Transverse colon (tissue), 4 donors: ENCODE measurements at regions not wholly inside any gene's neighbourhood (a gene's known extent, or its start where the extent isn't known, plus 50 kb on each side); places are given as distances from the start of the nearest gene placed in this dataset.

Experiments
- DNase-seq: peaks from one replicate; pipeline ENCODE4 v3.0.0-alpha.2; 2019
- H3K27ac ChIP-seq, 4 donors: fragments of 200-600 bp; sonication (generic); 2 replicates each; pipeline ENCODE4 v1.5.1; 2016 to 2018; ENCODE audit warnings: inconsistent platforms in 4 of 4
- H3K27me3 ChIP-seq: fragments of 200-600 bp; sonication (generic); 2 replicates; pipeline ENCODE4 v1.5.1; 2017; ENCODE audit warnings: inconsistent platforms
- H3K36me3 ChIP-seq, 4 donors: fragments of 200-600 bp; sonication (generic); 2 replicates each; pipeline ENCODE4 v1.5.1; 2017 to 2019; ENCODE audit warnings: inconsistent platforms in 4 of 4
- H3K4me1 ChIP-seq, 4 donors: fragments of 200-600 bp; sonication (generic); 2 replicates each; pipeline ENCODE4 v1.5.1; 2017 to 2020; ENCODE audit warnings: inconsistent platforms in 4 of 4
- H3K4me3 ChIP-seq, 4 donors: fragments of 200-600 bp; sonication (generic); 1 replicate in 1 of 4; 2 replicates in 3 of 4; pipeline versions ENCODE4 v1.5.1 to v1.6.1; 2017 to 2019; ENCODE audit warnings: inconsistent platforms in 4 of 4
- H3K9me3 ChIP-seq, 2 donors: fragments of 200-600 bp; sonication (generic); 2 replicates each; pipeline ENCODE4 v1.5.1; 2017 to 2019; ENCODE audit warnings: inconsistent platforms in 2 of 2
- EP300 ChIP-seq: sonication (generic); formaldehyde crosslinking; IDR thresholded peaks from one replicate; pipeline ENCODE4 v1.6.1; 2017; ENCODE audit warnings: antibody characterized with exemption, low read depth
- POLR2A ChIP-seq: fragments of 450-650 bp; IDR thresholded peaks from one replicate; pipeline ENCODE4 v1.6.1; 2016; ENCODE audit warnings: antibody characterized with exemption, mild to moderate bottlenecking, moderate library complexity
- POLR2AphosphoS5 ChIP-seq, 3 donors: sonication (generic); formaldehyde crosslinking; IDR thresholded peaks; one replicate each; pipeline ENCODE4 v1.6.1; 2016; ENCODE audit warnings: antibody characterized with exemption in 3 of 3
- WGBS, 2 donors: methylation state at CpG; one replicate each; pipeline ENCODE4 v1.1.5; 2018; ENCODE audit warnings: low coverage in 1 of 2; 5-methylcytosine and 5-hydroxymethylcytosine counted together
- in situ Hi-C, 4 donors: fragments of 200-750 bp; cut with MboI; loops; one replicate each; pipeline versions ENCODE4 v1.15.0 to v1.15.1; 2017; ENCODE audit warnings: low sequenced_read_pairs in 3 of 4, low pct_ligation_motif_present in 1 of 4, low pct_unique_long_range_greater_than_20kb in 1 of 4
- intact Hi-C: fragments of 100-400 bp; cut with DNase I; formaldehyde crosslinking; loops from one replicate; pipeline ENCODE4 v1.15.1; 2023; ENCODE audit warnings: low total_unique reads
- TF ChIP-seq, protein P1 (sequence below), 5 experiments: fragments of 200-600 bp in 3 of 5; fragments of 450-650 bp in 2 of 5; sonication (generic) in 3 of 5; IDR thresholded peaks; 1 replicate in 2 of 5; 2 replicates in 3 of 5; pipeline ENCODE4 v1.5.1; 2016 to 2017; ENCODE audit warnings: antibody characterized with exemption in 5 of 5, inconsistent platforms in 3 of 5, mild to moderate bottlenecking in 2 of 5, moderate library complexity in 1 of 5

DNA sequence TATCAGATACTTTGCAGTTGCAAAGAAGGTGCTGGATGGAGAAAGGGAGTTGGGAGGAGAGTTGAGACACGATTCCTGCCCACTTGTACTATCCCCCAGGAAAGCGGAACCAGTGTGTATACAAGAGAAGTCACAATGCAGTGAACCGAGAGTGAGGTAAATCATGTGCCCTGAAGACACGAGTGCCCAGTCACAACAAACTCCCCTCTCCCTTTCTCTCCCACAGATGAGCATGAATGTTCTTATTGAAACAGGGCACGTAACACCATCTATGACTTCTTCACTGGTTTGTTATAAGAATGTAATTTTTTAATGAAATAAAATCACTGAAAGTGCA lies 155.7 kb downstream of the IRS1 start:
- no peak for DNase-seq
- intact Hi-C loops (no loop called here), in situ Hi-C loops (no loop called here)
- TF ChIP-seq EP300 (no peak), POLR2A (no peak), POLR2AphosphoS5 (IDR thresholded peaks at IDR 0.05) (no peak)
- TF ChIP-seq, protein P1, sequence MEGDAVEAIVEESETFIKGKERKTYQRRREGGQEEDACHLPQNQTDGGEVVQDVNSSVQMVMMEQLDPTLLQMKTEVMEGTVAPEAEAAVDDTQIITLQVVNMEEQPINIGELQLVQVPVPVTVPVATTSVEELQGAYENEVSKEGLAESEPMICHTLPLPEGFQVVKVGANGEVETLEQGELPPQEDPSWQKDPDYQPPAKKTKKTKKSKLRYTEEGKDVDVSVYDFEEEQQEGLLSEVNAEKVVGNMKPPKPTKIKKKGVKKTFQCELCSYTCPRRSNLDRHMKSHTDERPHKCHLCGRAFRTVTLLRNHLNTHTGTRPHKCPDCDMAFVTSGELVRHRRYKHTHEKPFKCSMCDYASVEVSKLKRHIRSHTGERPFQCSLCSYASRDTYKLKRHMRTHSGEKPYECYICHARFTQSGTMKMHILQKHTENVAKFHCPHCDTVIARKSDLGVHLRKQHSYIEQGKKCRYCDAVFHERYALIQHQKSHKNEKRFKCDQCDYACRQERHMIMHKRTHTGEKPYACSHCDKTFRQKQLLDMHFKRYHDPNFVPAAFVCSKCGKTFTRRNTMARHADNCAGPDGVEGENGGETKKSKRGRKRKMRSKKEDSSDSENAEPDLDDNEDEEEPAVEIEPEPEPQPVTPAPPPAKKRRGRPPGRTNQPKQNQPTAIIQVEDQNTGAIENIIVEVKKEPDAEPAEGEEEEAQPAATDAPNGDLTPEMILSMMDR (IDR thresholded peaks at IDR 0.05) = no peak
- peaks cover 0 to 5% (median 0%) of the 10 kb centered on the region in 4 donors for H3K4me1 ChIP-seq
- H3K9me3 ChIP-seq = no peaks in the 10 kb centered on the region
- H3K36me3 ChIP-seq = no peaks in the 10 kb centered on the region
- no peaks in the 10 kb centered on the region for H3K27me3 ChIP-seq
- WGBS, 2 donors = 82 to 100% methylated on average over 1 to 5 of the region's 5 CpGs
- no peak overlapping the region for H3K27ac ChIP-seq
- H3K4me3 ChIP-seq = no peak overlapping the region

DNA sequence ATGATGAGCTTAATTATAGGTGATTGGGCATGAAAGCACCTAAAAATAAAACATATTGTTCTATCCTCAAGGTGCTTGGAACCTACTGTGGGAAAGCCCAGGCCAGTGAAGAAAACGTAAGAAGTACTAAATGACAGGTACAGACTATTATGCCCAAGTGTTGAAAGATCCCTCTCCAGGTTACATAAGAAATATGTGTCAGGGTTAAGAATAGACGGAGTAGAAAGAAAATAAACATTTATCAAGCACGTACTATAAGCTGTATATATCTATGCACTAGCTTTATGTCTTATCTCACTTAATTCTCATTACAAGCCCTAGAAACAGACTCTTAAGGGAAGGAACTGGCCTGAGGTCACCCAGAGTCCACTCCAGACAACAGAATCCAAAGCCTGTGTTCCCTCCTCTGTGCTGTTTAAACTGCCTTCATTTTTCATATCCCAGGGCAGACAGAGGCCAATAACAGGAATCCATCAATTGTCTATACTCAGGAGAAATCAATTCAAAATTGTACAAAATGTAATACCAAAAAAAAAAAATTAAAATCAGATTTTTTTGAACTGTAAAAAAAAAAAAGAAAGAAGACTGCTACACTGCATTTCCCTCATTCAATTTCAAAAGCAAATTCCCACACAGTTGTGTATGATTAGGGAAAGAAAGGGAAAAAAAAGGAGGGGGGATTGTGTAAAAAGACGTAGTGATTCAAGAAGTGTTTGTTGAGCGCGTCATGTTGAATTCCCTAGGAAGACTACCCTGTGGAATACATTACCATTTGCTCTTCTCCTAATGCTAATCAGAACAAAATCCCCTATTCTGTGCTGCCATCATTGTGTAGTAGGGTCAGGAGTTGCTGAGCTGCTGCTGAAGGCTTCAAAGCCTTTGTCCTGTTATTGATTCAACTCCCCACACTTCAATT lies 156.3 kb downstream of the IRS1 start:
- no peaks in the 10 kb centered on the region for H3K9me3 ChIP-seq
- no peak overlapping the region for H3K27ac ChIP-seq
- in situ Hi-C loops (no loop called here), intact Hi-C loops (no loop called here)
- peaks cover 0 to 5% (median 0%) of the 10 kb centered on the region in 4 donors for H3K4me1 ChIP-seq
- no peak overlapping the region for H3K4me3 ChIP-seq
- 81 to 82% methylated on average over 6 of the region's 6 CpGs for WGBS, 2 donors
- TF ChIP-seq EP300 (no peak), POLR2AphosphoS5 (IDR thresholded peaks at IDR 0.05) (no peak), POLR2A (no peak)
- TF ChIP-seq, protein P1 (IDR thresholded peaks at IDR 0.05) = no peak
- no peak for DNase-seq
- H3K27me3 ChIP-seq = no peaks in the 10 kb centered on the region
- no peaks in the 10 kb centered on the region for H3K36me3 ChIP-seq

DNA sequence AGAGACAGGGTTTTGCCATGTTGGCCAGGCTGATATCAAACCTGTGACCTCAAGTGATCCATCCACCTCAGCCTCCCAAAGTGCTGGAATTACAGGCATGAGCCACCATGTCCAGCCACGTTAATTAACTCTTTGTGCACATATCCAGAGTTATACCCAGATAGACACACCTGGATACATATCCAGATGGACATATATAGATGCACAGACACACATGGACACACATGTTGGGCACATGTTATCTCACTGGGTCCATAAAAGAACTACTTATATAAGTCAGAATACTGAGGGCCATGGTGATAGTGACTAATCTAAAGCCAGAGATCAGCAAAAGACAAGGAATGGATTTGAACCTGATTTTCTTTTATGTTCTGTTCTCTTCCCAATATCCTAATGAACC lies 158.6 kb downstream of the IRS1 start:
- Histone ChIP-seq H3K4me3 (no peak overlapping the region), H3K4me1 (peaks cover 0 to 5% (median 0%) of the 10 kb centered on the region in 4 donors), H3K27me3 (no peaks in the 10 kb centered on the region), H3K36me3 (no peaks in the 10 kb centered on the region), H3K9me3 (no peaks in the 10 kb centered on the region), H3K27ac (no peak overlapping the region)
- no peak for DNase-seq
- in situ Hi-C loops (no loop called here), intact Hi-C loops (no loop called here)
- 40 to 72% methylated on average over 1 of the region's 1 CpG for WGBS, 2 donors
- no peak for TF ChIP-seq POLR2AphosphoS5 (IDR thresholded peaks at IDR 0.05)
- TF ChIP-seq POLR2A = no peak
- TF ChIP-seq, protein P1 (IDR thresholded peaks at IDR 0.05) = no peak

DNA sequence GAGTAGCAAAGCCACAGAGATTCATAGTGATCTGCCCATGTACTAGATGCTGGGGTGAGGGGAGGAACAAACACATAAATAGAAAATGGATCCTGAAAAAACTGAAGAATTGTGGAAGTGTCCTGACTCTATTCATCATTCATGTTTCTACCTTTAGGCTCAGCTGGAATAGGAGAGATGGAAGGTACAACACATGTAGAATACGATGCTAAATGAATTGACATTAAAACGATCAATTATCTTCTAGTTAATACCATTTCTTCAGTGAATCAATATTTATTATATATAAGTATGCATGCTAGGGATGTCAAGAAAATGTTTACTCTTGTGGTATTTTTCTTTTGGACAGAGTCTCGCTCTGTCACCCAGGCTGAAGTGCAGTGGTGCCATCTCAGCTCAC lies 159.1 kb downstream of the IRS1 start:
- no peak for DNase-seq
- Histone ChIP-seq H3K36me3 (no peaks in the 10 kb centered on the region), H3K27me3 (no peaks in the 10 kb centered on the region), H3K4me1 (peaks cover 0 to 5% (median 0%) of the 10 kb centered on the region in 4 donors), H3K4me3 (no peak overlapping the region), H3K27ac (no peak overlapping the region), H3K9me3 (no peaks in the 10 kb centered on the region)
- intact Hi-C loops (no loop called here), in situ Hi-C loops (no loop called here)
- 97 to 100% methylated on average over 2 to 3 of the region's 3 CpGs for WGBS, 2 donors
- TF ChIP-seq POLR2AphosphoS5 (IDR thresholded peaks at IDR 0.05) (no peak), POLR2A (no peak), EP300 (no peak)
- TF ChIP-seq, protein P1 (IDR thresholded peaks at IDR 0.05) = no peak
